Endothelial cell of umbilical vein (primary cell): ENCODE measurements at regions not wholly inside any gene's neighbourhood (a gene's known extent, or its start where the extent isn't known, plus 50 kb on each side); places are given as distances from the start of the nearest gene placed in this dataset.

Source experiments
- EZH2 ChIP-seq: IDR thresholded peaks from 2 replicates; pipeline ENCODE4 v1.6.1; 2012; ENCODE audit warnings: borderline replicate concordance, low read depth, mild to moderate bottlenecking, moderate library complexity, low read length, inconsistent platforms; ENCODE audit not compliant: severe bottlenecking
- GATA2 ChIP-seq: IDR thresholded peaks from 2 replicates; pipeline ENCODE4 v1.7.0; 2011; ENCODE audit warnings: low read depth, mild to moderate bottlenecking, moderate library complexity, mixed read lengths, low read length; ENCODE audit not compliant: insufficient read length, insufficient read depth
- JUN ChIP-seq: IDR thresholded peaks from 2 replicates; pipeline ENCODE4 v1.6.1; 2011; ENCODE audit warnings: borderline replicate concordance, low read depth; ENCODE audit not compliant: insufficient read length, insufficient read depth
- POLR2A ChIP-seq: IDR thresholded peaks from 2 replicates; pipeline ENCODE4 v1.6.1; 2012; ENCODE audit warnings: low read depth, mild to moderate bottlenecking, control low read depth, low read length
- POLR2AphosphoS5 ChIP-seq: IDR thresholded peaks from 2 replicates; pipeline ENCODE4 v1.6.1; 2012; ENCODE audit warnings: low read depth, mild to moderate bottlenecking, control low read depth, low read length, moderate library complexity; ENCODE audit not compliant: insufficient read depth
- TF ChIP-seq, protein P1 (sequence below), 2 donors: IDR thresholded peaks; 1 replicate in 1 of 2; 2 replicates in 1 of 2; pipeline ENCODE4 v1.5.1; 2011; ENCODE audit warnings: low read length in 2 of 2, mild to moderate bottlenecking in 2 of 2, moderate library complexity in 2 of 2, control low read depth in 1 of 2, inconsistent platforms in 1 of 2, low read depth in 1 of 2; ENCODE audit not compliant: insufficient read depth in 1 of 2; ENCODE audit errors: extremely low read depth in 1 of 2
- TF ChIP-seq, protein P2 (sequence below): IDR thresholded peaks from 2 replicates; pipeline ENCODE4 v1.6.1; 2011; ENCODE audit not compliant: insufficient read depth, insufficient read length

DNA sequence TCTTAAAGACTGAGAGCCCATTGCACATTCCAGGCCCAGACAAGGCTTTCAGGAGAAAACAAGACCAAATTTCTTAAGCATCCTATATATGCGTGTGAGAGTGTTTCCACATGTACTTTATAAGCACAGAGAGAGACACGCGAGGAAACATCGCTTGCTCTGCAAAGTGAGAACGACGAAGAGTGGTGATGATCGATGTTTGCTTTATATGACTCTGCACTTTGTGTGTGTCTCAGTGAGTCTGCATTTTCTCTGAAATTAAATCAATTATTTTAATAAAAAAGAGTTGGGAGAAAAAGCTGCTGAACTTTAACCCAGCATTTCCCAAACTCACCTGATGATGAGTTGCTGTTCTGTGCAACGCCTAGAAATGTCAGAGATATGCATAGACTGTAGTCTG lies 61.7 kb upstream of the ZMIZ1 start:
- TF ChIP-seq POLR2AphosphoS5 (no peak), JUN (no peak), EZH2 (no peak), GATA2 (no peak), POLR2A (no peak)
- TF ChIP-seq, protein P1, sequence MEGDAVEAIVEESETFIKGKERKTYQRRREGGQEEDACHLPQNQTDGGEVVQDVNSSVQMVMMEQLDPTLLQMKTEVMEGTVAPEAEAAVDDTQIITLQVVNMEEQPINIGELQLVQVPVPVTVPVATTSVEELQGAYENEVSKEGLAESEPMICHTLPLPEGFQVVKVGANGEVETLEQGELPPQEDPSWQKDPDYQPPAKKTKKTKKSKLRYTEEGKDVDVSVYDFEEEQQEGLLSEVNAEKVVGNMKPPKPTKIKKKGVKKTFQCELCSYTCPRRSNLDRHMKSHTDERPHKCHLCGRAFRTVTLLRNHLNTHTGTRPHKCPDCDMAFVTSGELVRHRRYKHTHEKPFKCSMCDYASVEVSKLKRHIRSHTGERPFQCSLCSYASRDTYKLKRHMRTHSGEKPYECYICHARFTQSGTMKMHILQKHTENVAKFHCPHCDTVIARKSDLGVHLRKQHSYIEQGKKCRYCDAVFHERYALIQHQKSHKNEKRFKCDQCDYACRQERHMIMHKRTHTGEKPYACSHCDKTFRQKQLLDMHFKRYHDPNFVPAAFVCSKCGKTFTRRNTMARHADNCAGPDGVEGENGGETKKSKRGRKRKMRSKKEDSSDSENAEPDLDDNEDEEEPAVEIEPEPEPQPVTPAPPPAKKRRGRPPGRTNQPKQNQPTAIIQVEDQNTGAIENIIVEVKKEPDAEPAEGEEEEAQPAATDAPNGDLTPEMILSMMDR (IDR thresholded peaks at IDR 0.05; ENCODE audit: extremely low read depth in 1 of 2, insufficient read depth in 1 of 2, low read depth in 1 of 2, low read length in 2 of 2) = no peak
- TF ChIP-seq, protein P2, sequence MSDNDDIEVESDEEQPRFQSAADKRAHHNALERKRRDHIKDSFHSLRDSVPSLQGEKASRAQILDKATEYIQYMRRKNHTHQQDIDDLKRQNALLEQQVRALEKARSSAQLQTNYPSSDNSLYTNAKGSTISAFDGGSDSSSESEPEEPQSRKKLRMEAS = no peak
